Heart left ventricle (tissue), 13 donors: ENCODE measurements at regions not wholly inside any gene's neighbourhood (a gene's known extent, or its start where the extent isn't known, plus 50 kb on each side); places are given as distances from the start of the nearest gene placed in this dataset.

ENCODE experiments used
- CTCF ChIP-seq, 12 donors: fragments of 200-600 bp; sonication (generic) in 4 of 12; IDR thresholded peaks; one replicate each; pipeline versions ENCODE4 v1.5.0 to v1.8.0; 2018 to 2022; ENCODE audit warnings: antibody characterized with exemption in 12 of 12, mild to moderate bottlenecking in 5 of 12
- POLR2A ChIP-seq, 2 donors: fragments of 450-650 bp; IDR thresholded peaks; one replicate each; pipeline ENCODE4 v1.6.1; 2017; ENCODE audit warnings: antibody characterized with exemption in 2 of 2, mild to moderate bottlenecking in 2 of 2, moderate library complexity in 2 of 2
- donor health status: ischemic (EF 13 %, LVEDD 7.1; RV severe dilation, severe dysfunction).
- donor health status: DM: no; HTN: yes; CAD: no.
- donor health status: DM: no; HTN: no; CAD: no.
- donor health status: ischemic (EF 25% LVEDD 6.9; RV normal size, moderate dysfunction).
- donor health status: ischemic (EF 25% LVEDD 5.7; RV mildly dilated, moderate dysfunction).
- donor health status: ischemic (EF 35%, LVEDD 5.7; RV mildly dilated, moderate dysfunction).
- donor health status: nonischemic (EF 11% LVEDD 7.7; RV severe dilation, severe dysfunction).
- donor health status: DM: yes; HTN: yes; CAD: no.
- donor health status: PGD.
- donor health status: ischemic (EF 29% LVEDD 5.4; RV normal size, mild dysfunction).
- donor health status: nonischemic (EF 23%, LVEDD 6.1; RV moderate dilation, normal function).

GRCh38 chr3:22720596-22720995, 482.5 kb upstream of the UBE2E2 start:
- TF ChIP-seq CTCF (IDR thresholded peaks at IDR 0.05) (no peak), POLR2A (IDR thresholded peaks at IDR 0.05) (no peak)
